ENCODE measurements at regions not wholly inside any gene's neighbourhood (a gene's known extent, or its start where the extent isn't known, plus 50 kb on each side); places are given as distances from the start of the nearest gene placed in this dataset.

DNA sequence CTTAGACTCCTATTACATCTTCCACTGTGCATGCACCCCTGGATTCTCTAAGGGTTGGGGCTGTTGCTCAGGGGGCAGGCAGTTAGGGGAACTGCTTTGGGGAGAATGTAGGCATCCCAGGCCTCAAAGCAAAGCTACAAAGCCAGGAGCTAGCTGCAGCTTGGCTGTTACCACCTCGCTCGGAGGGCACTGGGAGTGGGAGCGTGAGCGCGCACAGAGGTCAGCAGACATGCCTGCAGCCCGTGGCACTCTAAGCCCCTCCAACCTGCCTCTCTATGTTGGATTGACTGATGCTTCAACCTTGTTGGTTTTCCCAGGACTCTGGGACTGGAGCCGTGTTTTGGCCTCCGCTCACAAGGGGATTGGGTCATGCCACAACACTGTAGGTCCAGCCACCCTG is 69.8 kb downstream of the CPN2 start:
- H3K9me2 ChIP-seq (replicated peaks; ENCODE audit: insufficient read depth): no peaks in the 10 kb centered on the region
- no peak overlapping the region for H3K4me3 ChIP-seq
- H3K4me2 ChIP-seq: no peak overlapping the region
- no peaks in the 10 kb centered on the region for H3K79me2 ChIP-seq
- TF ChIP-seq, protein P1, sequence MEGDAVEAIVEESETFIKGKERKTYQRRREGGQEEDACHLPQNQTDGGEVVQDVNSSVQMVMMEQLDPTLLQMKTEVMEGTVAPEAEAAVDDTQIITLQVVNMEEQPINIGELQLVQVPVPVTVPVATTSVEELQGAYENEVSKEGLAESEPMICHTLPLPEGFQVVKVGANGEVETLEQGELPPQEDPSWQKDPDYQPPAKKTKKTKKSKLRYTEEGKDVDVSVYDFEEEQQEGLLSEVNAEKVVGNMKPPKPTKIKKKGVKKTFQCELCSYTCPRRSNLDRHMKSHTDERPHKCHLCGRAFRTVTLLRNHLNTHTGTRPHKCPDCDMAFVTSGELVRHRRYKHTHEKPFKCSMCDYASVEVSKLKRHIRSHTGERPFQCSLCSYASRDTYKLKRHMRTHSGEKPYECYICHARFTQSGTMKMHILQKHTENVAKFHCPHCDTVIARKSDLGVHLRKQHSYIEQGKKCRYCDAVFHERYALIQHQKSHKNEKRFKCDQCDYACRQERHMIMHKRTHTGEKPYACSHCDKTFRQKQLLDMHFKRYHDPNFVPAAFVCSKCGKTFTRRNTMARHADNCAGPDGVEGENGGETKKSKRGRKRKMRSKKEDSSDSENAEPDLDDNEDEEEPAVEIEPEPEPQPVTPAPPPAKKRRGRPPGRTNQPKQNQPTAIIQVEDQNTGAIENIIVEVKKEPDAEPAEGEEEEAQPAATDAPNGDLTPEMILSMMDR (IDR thresholded peaks at IDR 0.05; ENCODE audit: poor library complexity): no peak
- 90% methylated on average over 8 of the region's 8 CpGs for WGBS (ENCODE audit: low lambda C conversion rate, missing lambda C conversion rate)
- H3K4me1 ChIP-seq (ENCODE audit: insufficient read depth): peaks cover 41% of the 10 kb centered on the region
- no peaks in the 10 kb centered on the region for H4K20me1 ChIP-seq (ENCODE audit: insufficient read depth, poor library complexity, severe bottlenecking)
- H3K27me3 ChIP-seq: no peaks in the 10 kb centered on the region
- no peak overlapping the region for H3K27ac ChIP-seq
- DNase-seq (ENCODE audit: low spot score): no peak
- no peaks in the 10 kb centered on the region for H3K9me3 ChIP-seq (ENCODE audit: low read depth)
- no peak overlapping the region for H2AFZ ChIP-seq
- H3K36me3 ChIP-seq (replicated peaks; ENCODE audit: insufficient read depth, low read depth): no peaks in the 10 kb centered on the region

- Histone ChIP-seq H3K27ac (no peak overlapping the region), H3K79me2 (no peaks in the 10 kb centered on the region), H3K4me3 (no peak overlapping the region), H3K9me2 (replicated peaks; ENCODE audit: insufficient read depth) (no peaks in the 10 kb centered on the region), H4K20me1 (ENCODE audit: insufficient read depth, poor library complexity, severe bottlenecking) (no peaks in the 10 kb centered on the region), H3K4me2 (no peak overlapping the region), H3K27me3 (no peaks in the 10 kb centered on the region), H3K36me3 (replicated peaks; ENCODE audit: insufficient read depth, low read depth) (no peaks in the 10 kb centered on the region), H2AFZ (no peak overlapping the region), H3K4me1 (ENCODE audit: insufficient read depth) (peaks cover 42% of the 10 kb centered on the region), H3K9me3 (ENCODE audit: low read depth) (no peaks in the 10 kb centered on the region)
- TF ChIP-seq, protein P1 (IDR thresholded peaks at IDR 0.05; ENCODE audit: poor library complexity): no peak
- WGBS (ENCODE audit: low lambda C conversion rate, missing lambda C conversion rate): 95% methylated on average over 10 of the region's 10 CpGs
- DNase-seq (ENCODE audit: low spot score): no peak
These were observed 69.4 kb downstream of the CPN2 start for GRCh38 chr3:194281766-194282165.

- Histone ChIP-seq H3K27me3 (no peaks in the 10 kb centered on the region), H2AFZ (no peak overlapping the region), H3K4me1 (ENCODE audit: insufficient read depth) (peaks cover 37% of the 10 kb centered on the region), H3K9me3 (ENCODE audit: low read depth) (no peaks in the 10 kb centered on the region), H3K79me2 (no peaks in the 10 kb centered on the region), H3K36me3 (replicated peaks; ENCODE audit: insufficient read depth, low read depth) (no peaks in the 10 kb centered on the region), H3K9me2 (replicated peaks; ENCODE audit: insufficient read depth) (no peaks in the 10 kb centered on the region), H3K4me2 (no peak overlapping the region), H3K27ac (peak overlapping the region; percentile 48), H3K4me3 (no peak overlapping the region), H4K20me1 (ENCODE audit: insufficient read depth, poor library complexity, severe bottlenecking) (no peaks in the 10 kb centered on the region)
- TF ChIP-seq, protein P1 (IDR thresholded peaks at IDR 0.05; ENCODE audit: poor library complexity): no peak
- TF ChIP-seq EZH2phosphoT487 (IDR thresholded peaks at IDR 0.05; ENCODE audit: low read depth, severe bottlenecking, unreplicated experiment) (no peak), EZH2 (IDR thresholded peaks at IDR 0.05; ENCODE audit: borderline replicate concordance) (no peak)
- no peak for DNase-seq (ENCODE audit: low spot score)
- 79% methylated on average over 15 of the region's 15 CpGs for WGBS (ENCODE audit: low lambda C conversion rate, missing lambda C conversion rate)
These were observed 68.5 kb downstream of the CPN2 start for GRCh38 chr3:194282436-194283122.
